HCT116 (cell line): ENCODE measurements at regions not wholly inside any gene's neighbourhood (a gene's known extent, or its start where the extent isn't known, plus 50 kb on each side); places are given as distances from the start of the nearest gene placed in this dataset.
"Not testable (repeated sequence)": the region's sequence is repeated elsewhere in the genome, so short reads cannot be mapped to it uniquely, and the experiment has no call there.

ENCODE experiments used
- ATAC-seq: fragments of 200-7000 bp; cut with Tn5 transposase; 2 replicates; pipeline ENCODE4 v1.9.1; 2020; ENCODE audit warnings: mild to moderate bottlenecking, moderate library complexity
- BruUV-seq: library from RNA; stranded (reverse); fragments of 400-500 nt; replicated peaks from 2 replicates; lab custom pipeline; 2021; lab: Mats Ljungman, UMichigan
- CTCF ChIA-PET: fragments of 300-600 bp; sonication (Branson Sonifier 250); formaldehyde crosslinking; loops from one replicate; lab custom pipeline; 2021; ENCODE audit warnings: antibody characterized with exemption; lab: Charles Lee
- POLR2A ChIA-PET: fragments of 300-600, 350-600 bp; sonication (Branson Sonifier 250); formaldehyde crosslinking; loops from one replicate; lab custom pipeline; 2021; ENCODE audit warnings: antibody characterized with exemption; lab: Charles Lee
- RAD21 ChIA-PET, 2 experiments: fragments of 300-600 bp; sonication (Branson Sonifier 250); formaldehyde crosslinking; loops; one replicate each; lab custom pipeline; 2023; ENCODE audit warnings: low total read pairs in 2 of 2; ENCODE audit not compliant: uncharacterized antibody in 2 of 2, unreplicated experiment in 2 of 2, low non-redundant PET in 1 of 2; lab: Charles Lee
- DNase-seq: peaks from one replicate; pipeline ENCODE4 v3.0.0-alpha.2; 2010; ENCODE audit warnings: low read depth, low spot score
- H2AFZ ChIP-seq: fragments of 200-600 bp; shearing (Covaris generic), sonication (generic); 2 replicates; pipeline ENCODE4 v1.6.1; 2017; ENCODE audit warnings: low read depth, mixed run types, mixed read lengths, antibody characterized with exemption, low read length; ENCODE audit not compliant: poor library complexity, severe bottlenecking
- H3K27ac ChIP-seq: 2 replicates; pipeline ENCODE4 v1.5.1; 2012; ENCODE audit warnings: low read depth, low read length
- H3K27me3 ChIP-seq: fragments of 200-600 bp; sonication (generic); 2 replicates; pipeline ENCODE4 v1.6.1; 2016; ENCODE audit warnings: mixed run types, low read length, mixed read lengths; ENCODE audit not compliant: insufficient read depth
- H3K36me3 ChIP-seq, 2 experiments: fragments of 200-500 bp in 1 of 2; fragments of 200-600 bp in 1 of 2; sonication (Bioruptor generic) in 1 of 2; sonication (generic) in 1 of 2; 2 replicates each; pipeline versions ENCODE4 v1.5.1 to v1.6.1; 2014 to 2016; ENCODE audit warnings: low read length in 2 of 2, inconsistent platforms in 1 of 2, mixed read lengths in 1 of 2, mixed run types in 1 of 2; ENCODE audit not compliant: insufficient read depth in 2 of 2, control insufficient read depth in 1 of 2
- H3K4me1 ChIP-seq, 2 experiments: fragments of 200-600 bp in 1 of 2; sonication (generic) in 1 of 2; 2 replicates each; pipeline versions ENCODE4 v1.5.1 to v1.6.1; 2012 to 2017; ENCODE audit warnings: low read length in 2 of 2, inconsistent platforms in 1 of 2, mild to moderate bottlenecking in 1 of 2, mixed read lengths in 1 of 2, mixed run types in 1 of 2, moderate library complexity in 1 of 2; ENCODE audit not compliant: insufficient read depth in 2 of 2, control insufficient read depth in 1 of 2
- H3K4me2 ChIP-seq: fragments of 200-600 bp; sonication (generic); 2 replicates; pipeline ENCODE4 v1.6.1; 2017; ENCODE audit warnings: mixed run types, low read length, mixed read lengths
- H3K4me3 ChIP-seq, 2 experiments: fragments of 200-600 bp in 1 of 2; sonication (generic) in 1 of 2; replicated peaks in 1 of 2; 2 replicates each; pipeline ENCODE4 v1.5.1; 2011 to 2016; ENCODE audit warnings: low read length in 2 of 2, control low read depth in 1 of 2, low read depth in 1 of 2, mild to moderate bottlenecking in 1 of 2, mixed read lengths in 1 of 2, mixed run types in 1 of 2
- H3K79me2 ChIP-seq: fragments of 200-600 bp; sonication (generic); 2 replicates; pipeline ENCODE4 v1.6.1; 2017; ENCODE audit warnings: mild to moderate bottlenecking, mixed run types, low read length, moderate library complexity, mixed read lengths; ENCODE audit not compliant: insufficient read depth
- H3K9ac ChIP-seq: fragments of 200-600 bp; sonication (generic); 2 replicates; pipeline ENCODE4 v1.6.1; 2016; ENCODE audit warnings: low read length, mixed read lengths
- H3K9me2 ChIP-seq: fragments of 200-600 bp; sonication (generic), shearing (Covaris generic); 2 replicates; pipeline ENCODE4 v1.6.1; 2017; ENCODE audit warnings: mixed run types, mild to moderate bottlenecking, moderate library complexity; ENCODE audit not compliant: insufficient read depth
- H3K9me3 ChIP-seq, 2 experiments: fragments of 200-500 bp in 1 of 2; fragments of 200-600 bp in 1 of 2; sonication (Bioruptor generic) in 1 of 2; sonication (generic) in 1 of 2; 2 replicates each; pipeline ENCODE4 v1.6.1; 2014 to 2017; ENCODE audit warnings: low read length in 2 of 2, mixed read lengths in 2 of 2, inconsistent platforms in 1 of 2, low read depth in 1 of 2, mild to moderate bottlenecking in 1 of 2, mixed run types in 1 of 2, moderate library complexity in 1 of 2; ENCODE audit not compliant: control insufficient read depth in 1 of 2, insufficient read depth in 1 of 2
- H4K20me1 ChIP-seq: fragments of 200-600 bp; sonication (generic), shearing (Covaris generic); 2 replicates; pipeline ENCODE4 v1.6.1; 2017; ENCODE audit warnings: mixed run types, mild to moderate bottlenecking, moderate library complexity; ENCODE audit not compliant: insufficient read depth
- CBX3 ChIP-seq: IDR thresholded peaks from 2 replicates; pipeline ENCODE4 v1.6.1; 2012; ENCODE audit warnings: low read depth
- EZH2 ChIP-seq: fragments of 200-600 bp; sonication (generic); IDR thresholded peaks from 2 replicates; pipeline ENCODE4 v1.6.1; 2017; ENCODE audit warnings: antibody characterized with exemption, mixed run types
- FOSL1 ChIP-seq: IDR thresholded peaks from 2 replicates; pipeline ENCODE4 v1.6.1; 2012; ENCODE audit warnings: low read depth
- JUND ChIP-seq: IDR thresholded peaks from 2 replicates; pipeline ENCODE4 v1.6.1; 2012
- POLR2A ChIP-seq: IDR thresholded peaks from 2 replicates; pipeline ENCODE4 v1.7.0; 2011; ENCODE audit warnings: borderline replicate concordance; ENCODE audit not compliant: insufficient read depth, insufficient read length; ENCODE audit errors: extremely low read depth
- POLR2AphosphoS5 ChIP-seq: IDR thresholded peaks from 2 replicates; pipeline ENCODE4 v1.6.1; 2011; ENCODE audit warnings: mild to moderate bottlenecking, low read depth, low read length, moderate library complexity
- SIN3A ChIP-seq: IDR thresholded peaks from 2 replicates; pipeline ENCODE4 v1.6.1; 2012; ENCODE audit warnings: low read depth
- YY1 ChIP-seq: IDR thresholded peaks from 2 replicates; pipeline ENCODE4 v1.6.1; 2011; ENCODE audit warnings: low read length, low read depth, moderate library complexity, mild to moderate bottlenecking; ENCODE audit not compliant: insufficient replicate concordance; ENCODE audit errors: extremely low read depth
- ZBTB33 ChIP-seq: IDR thresholded peaks from 2 replicates; pipeline ENCODE4 v1.6.1; 2011; ENCODE audit warnings: mild to moderate bottlenecking, low read length, moderate library complexity; ENCODE audit not compliant: insufficient replicate concordance; ENCODE audit errors: extremely low read depth
- ZFX ChIP-seq: fragments of 450-650 bp; IDR thresholded peaks from 2 replicates; pipeline ENCODE4 v1.6.1; 2017
- intact Hi-C: fragments of 100-400 bp; cut with micrococcal nuclease; formaldehyde crosslinking; loops from 2 replicates; pipeline ENCODE4 v1.10.0; 2022
- TF ChIP-seq, protein P1 (sequence below): IDR thresholded peaks from 2 replicates; pipeline ENCODE4 v1.6.1; 2012; ENCODE audit warnings: low read depth

- ATAC-seq, result no peak
- ChIA-PET CTCF (no interaction called here), POLR2A (no interaction called here), RAD21 (no interaction called here)
- no peaks in the 10 kb centered on the region for H3K27me3 ChIP-seq
- H4K20me1 ChIP-seq, result no peaks in the 10 kb centered on the region
- H3K9me3 ChIP-seq, result peaks cover 0 to 9% of the 10 kb centered on the region in 2 experiments; a peak in 2 of 4 replicates
- no peak overlapping the region for H3K9ac ChIP-seq
- DNase-seq, result no peak
- no peaks in the 10 kb centered on the region for H3K4me1 ChIP-seq
- no peak overlapping the region for H2AFZ ChIP-seq
- H3K79me2 ChIP-seq, result no peaks in the 10 kb centered on the region
- BruUV-seq, result no TSS peak
- H3K4me3 ChIP-seq, result no peak overlapping the region
- intact Hi-C loops, result no loop called here
- H3K36me3 ChIP-seq, result no peaks in the 10 kb centered on the region
- H3K9me2 ChIP-seq, result no peaks in the 10 kb centered on the region
- H3K27ac ChIP-seq, result no peak overlapping the region
- H3K4me2 ChIP-seq, result no peak overlapping the region
- no peak for TF ChIP-seq POLR2AphosphoS5
- TF ChIP-seq POLR2A, result no peak
- TF ChIP-seq, protein P1, sequence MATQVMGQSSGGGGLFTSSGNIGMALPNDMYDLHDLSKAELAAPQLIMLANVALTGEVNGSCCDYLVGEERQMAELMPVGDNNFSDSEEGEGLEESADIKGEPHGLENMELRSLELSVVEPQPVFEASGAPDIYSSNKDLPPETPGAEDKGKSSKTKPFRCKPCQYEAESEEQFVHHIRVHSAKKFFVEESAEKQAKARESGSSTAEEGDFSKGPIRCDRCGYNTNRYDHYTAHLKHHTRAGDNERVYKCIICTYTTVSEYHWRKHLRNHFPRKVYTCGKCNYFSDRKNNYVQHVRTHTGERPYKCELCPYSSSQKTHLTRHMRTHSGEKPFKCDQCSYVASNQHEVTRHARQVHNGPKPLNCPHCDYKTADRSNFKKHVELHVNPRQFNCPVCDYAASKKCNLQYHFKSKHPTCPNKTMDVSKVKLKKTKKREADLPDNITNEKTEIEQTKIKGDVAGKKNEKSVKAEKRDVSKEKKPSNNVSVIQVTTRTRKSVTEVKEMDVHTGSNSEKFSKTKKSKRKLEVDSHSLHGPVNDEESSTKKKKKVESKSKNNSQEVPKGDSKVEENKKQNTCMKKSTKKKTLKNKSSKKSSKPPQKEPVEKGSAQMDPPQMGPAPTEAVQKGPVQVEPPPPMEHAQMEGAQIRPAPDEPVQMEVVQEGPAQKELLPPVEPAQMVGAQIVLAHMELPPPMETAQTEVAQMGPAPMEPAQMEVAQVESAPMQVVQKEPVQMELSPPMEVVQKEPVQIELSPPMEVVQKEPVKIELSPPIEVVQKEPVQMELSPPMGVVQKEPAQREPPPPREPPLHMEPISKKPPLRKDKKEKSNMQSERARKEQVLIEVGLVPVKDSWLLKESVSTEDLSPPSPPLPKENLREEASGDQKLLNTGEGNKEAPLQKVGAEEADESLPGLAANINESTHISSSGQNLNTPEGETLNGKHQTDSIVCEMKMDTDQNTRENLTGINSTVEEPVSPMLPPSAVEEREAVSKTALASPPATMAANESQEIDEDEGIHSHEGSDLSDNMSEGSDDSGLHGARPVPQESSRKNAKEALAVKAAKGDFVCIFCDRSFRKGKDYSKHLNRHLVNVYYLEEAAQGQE, result no peak
- no peak for TF ChIP-seq CBX3
- TF ChIP-seq YY1, result no peak
- no peak for TF ChIP-seq JUND
- no peak for TF ChIP-seq SIN3A
- TF ChIP-seq ZFX, result no peak
- no peak for TF ChIP-seq FOSL1
- TF ChIP-seq EZH2, result no peak
- TF ChIP-seq ZBTB33, result no peak
Measured at GRCh38 chr11:98766903-98767302, 253.8 kb upstream of the CNTN5 start.

DNA sequence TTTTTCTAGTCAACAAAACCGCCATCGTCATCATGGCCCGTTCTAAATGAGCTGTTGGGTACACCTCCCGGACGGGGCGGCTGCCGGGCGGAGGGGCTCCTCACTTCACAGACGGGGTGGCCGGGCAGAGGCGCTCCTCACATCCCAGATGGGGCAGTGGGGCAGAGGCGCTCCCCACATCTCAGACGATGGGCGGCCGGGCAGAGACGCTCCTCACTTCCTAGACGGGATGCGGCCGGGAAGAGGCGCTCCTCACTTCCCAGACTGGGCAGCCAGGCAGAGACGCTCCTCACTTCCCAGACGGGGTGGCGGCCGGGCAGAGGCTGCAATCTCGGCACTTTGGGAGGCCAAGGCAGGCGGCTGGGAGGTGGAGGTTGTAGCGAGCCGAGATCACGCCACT lies 250.7 kb upstream of the CNTN5 start:
- H2AFZ ChIP-seq, H3K9me2 ChIP-seq, H3K9ac ChIP-seq, H3K4me3 ChIP-seq, H3K36me3 ChIP-seq, intact Hi-C loops, ATAC-seq, H3K27ac ChIP-seq, H3K79me2 ChIP-seq, H4K20me1 ChIP-seq, DNase-seq, H3K4me1 ChIP-seq, H3K27me3 ChIP-seq, CTCF ChIA-PET, H3K4me2 ChIP-seq, RAD21 ChIA-PET, BruUV-seq, H3K9me3 ChIP-seq, POLR2A ChIA-PET: not testable (repeated sequence)
